CD4-positive, alpha-beta T cell treated with Interleukin-15 for 4 hours (primary cell): ENCODE measurements at regions not wholly inside any gene's neighbourhood (a gene's known extent, or its start where the extent isn't known, plus 50 kb on each side); places are given as distances from the start of the nearest gene placed in this dataset.

Source experiments
- DNase-seq: peaks from one replicate; pipeline ENCODE4 v3.0.0-alpha.2; 2020; ENCODE audit warnings: low spot score

GRCh38 chr1:228848406-228848805 is 113.1 kb downstream of the RHOU start:
- no peak for DNase-seq

GRCh38 chr1:228849011-228849541 is 113.8 kb downstream of the RHOU start:
- no peak for DNase-seq

GRCh38 chr1:228850141-228851100 is 115.1 kb downstream of the RHOU start:
- no peak for DNase-seq

- DNase-seq, result no peak
Measured at GRCh38 chr1:228851193-228851592, 115.9 kb downstream of the RHOU start.

- DNase-seq, result no peak
Measured at GRCh38 chr1:228851618-228852017, 116.3 kb downstream of the RHOU start.

- DNase-seq, result no peak
Measured at GRCh38 chr1:228852024-228852423, 116.7 kb downstream of the RHOU start.

- DNase-seq, result no peak
Measured at GRCh38 chr1:228852511-228853088, 117.3 kb downstream of the RHOU start.

- DNase-seq, result no peak
Measured at GRCh38 chr1:228853191-228853590, 117.9 kb downstream of the RHOU start.

GRCh38 chr1:228853637-228854036 is 118.4 kb downstream of the RHOU start:
- DNase-seq, result no peak

GRCh38 chr1:228854907-228855306 is 119.6 kb downstream of the RHOU start:
- no peak for DNase-seq

- DNase-seq, result no peak
Measured at GRCh38 chr1:228857611-228858010, 122.3 kb downstream of the RHOU start.

- DNase-seq, result no peak
Measured at GRCh38 chr1:228860911-228861831, 125.9 kb downstream of the RHOU start.

GRCh38 chr1:228861832-228862180 is 126.5 kb downstream of the RHOU start:
- DNase-seq, result no peak

GRCh38 chr1:228862542-228863505 is 127.5 kb downstream of the RHOU start:
- DNase-seq, result no peak

- no peak for DNase-seq
Measured at GRCh38 chr1:228863776-228864175, 128.5 kb downstream of the RHOU start.

- no peak for DNase-seq
Measured at GRCh38 chr1:228865627-228866330, 130.5 kb downstream of the RHOU start.

GRCh38 chr1:228866468-228866867 is 131.2 kb downstream of the RHOU start:
- DNase-seq, result no peak

GRCh38 chr1:228867108-228867950 is 132.1 kb downstream of the RHOU start:
- no peak for DNase-seq

- DNase-seq, result no peak
Measured at GRCh38 chr1:228867951-228868730, 132.9 kb downstream of the RHOU start.
